ENCODE measurements at regions not wholly inside any gene's neighbourhood (a gene's known extent, or its start where the extent isn't known, plus 50 kb on each side); places are given as distances from the start of the nearest gene placed in this dataset.

GRCh38 chr12:91792597-91792996, 353.0 kb downstream of the BTG1 start:
- Mint-ChIP-seq H3K4me1 (no peaks in the 10 kb centered on the region), H3K27ac (no peak overlapping the region), H3K9me3 (ENCODE audit: insufficient read depth) (no peaks in the 10 kb centered on the region), H3K4me3 (no peak overlapping the region), H3K27me3 (peaks cover 13% of the 10 kb centered on the region)
- POLR2A ChIA-PET: no interaction called here
- no peak for TF ChIP-seq EZH2 (IDR thresholded peaks at IDR 0.05; ENCODE audit: borderline replicate concordance, insufficient read depth, low read depth, low read length, poor library complexity, severe bottlenecking)
- TF ChIP-seq CTCF (IDR thresholded peaks at IDR 0.05): no peak
- H3K9ac ChIP-seq (ENCODE audit: low read length): no peak overlapping the region
- no peak overlapping the region for H3K4me3 ChIP-seq (ENCODE audit: control extremely low read depth in 1 of 5, extremely low read depth in 1 of 5, insufficient read depth in 1 of 5, low read depth in 2 of 5, low read length in 4 of 5)
- no CpG with 5 or more reads among the region's 1 CpG for WGBS (ENCODE audit: insufficient coverage)
- no peaks in the 10 kb centered on the region for H3K36me3 ChIP-seq (replicated peaks in 1 of 2; ENCODE audit: control extremely low read depth in 1 of 2, control insufficient read depth in 1 of 2, extremely low read depth in 1 of 2, insufficient read depth in 2 of 2, low read length in 1 of 2)
- no peaks in the 10 kb centered on the region for H3K27me3 ChIP-seq (replicated peaks in 1 of 4; ENCODE audit: control extremely low read depth in 1 of 4, control insufficient read depth in 3 of 4, insufficient read depth in 4 of 4, low read length in 3 of 4)
- DNase-seq (no peak), ATAC-seq (ENCODE audit: low read depth) (no peak)
- no peaks in the 10 kb centered on the region for H3K79me2 ChIP-seq (ENCODE audit: control insufficient read depth, insufficient read depth, low read length)
- H3K4me1 ChIP-seq (ENCODE audit: control insufficient read depth in 2 of 2, insufficient read depth in 2 of 2, low read length in 2 of 2): no peaks in the 10 kb centered on the region
- H2AFZ ChIP-seq (ENCODE audit: insufficient read depth, low read depth, low read length, poor library complexity, severe bottlenecking): no peak overlapping the region
- H3K27ac ChIP-seq (ENCODE audit: low read length in 2 of 2): no peak overlapping the region
- no peaks in the 10 kb centered on the region for H4K20me1 ChIP-seq (ENCODE audit: control insufficient read depth, insufficient read depth, low read length, poor library complexity, severe bottlenecking)
- no peak overlapping the region for H3K4me2 ChIP-seq (replicated peaks; ENCODE audit: low read depth, low read length, poor library complexity, severe bottlenecking)
- intact Hi-C loops (cut with micrococcal nuclease): no loop called here
- peaks cover 0 to 2% (median 0%) of the 10 kb centered on the region in 3 donors for H3K9me3 ChIP-seq (ENCODE audit: control extremely low read depth in 1 of 3, control insufficient read depth in 2 of 3, insufficient read depth in 1 of 3, low read length in 2 of 3)
- CTCF ChIA-PET: interaction anchor here (1.0 kb wide), 1 partner anchor 19 kb away, joined by 4 read pairs; no protein-coding TSS in a partner anchor

GRCh38 chr12:91786499-91787272, 359.0 kb downstream of the BTG1 start:
- H2AFZ ChIP-seq (ENCODE audit: insufficient read depth, low read depth, low read length, poor library complexity, severe bottlenecking): no peak overlapping the region
- Mint-ChIP-seq H3K9me3 (ENCODE audit: insufficient read depth) (peaks cover 3% of the 10 kb centered on the region), H3K27ac (no peak overlapping the region), H3K27me3 (peaks cover 17% of the 10 kb centered on the region), H3K4me1 (no peaks in the 10 kb centered on the region), H3K4me3 (no peak overlapping the region)
- ChIA-PET CTCF (interaction anchor here (1.7 kb wide), 1 partner anchor 25 kb away, joined by 4 read pairs; no protein-coding TSS in a partner anchor), POLR2A (no interaction called here)
- H3K79me2 ChIP-seq (ENCODE audit: control insufficient read depth, insufficient read depth, low read length): no peaks in the 10 kb centered on the region
- H3K9me3 ChIP-seq (ENCODE audit: control extremely low read depth in 1 of 3, control insufficient read depth in 2 of 3, insufficient read depth in 1 of 3, low read length in 2 of 3): peaks cover 0 to 2% (median 0%) of the 10 kb centered on the region in 3 donors
- H4K20me1 ChIP-seq (ENCODE audit: control insufficient read depth, insufficient read depth, low read length, poor library complexity, severe bottlenecking): no peaks in the 10 kb centered on the region
- no peak overlapping the region for H3K4me2 ChIP-seq (replicated peaks; ENCODE audit: low read depth, low read length, poor library complexity, severe bottlenecking)
- ATAC-seq (ENCODE audit: low read depth): no peak
- H3K4me1 ChIP-seq (ENCODE audit: control insufficient read depth in 2 of 2, insufficient read depth in 2 of 2, low read length in 2 of 2): no peaks in the 10 kb centered on the region
- no peak overlapping the region for H3K4me3 ChIP-seq (ENCODE audit: control extremely low read depth in 1 of 5, extremely low read depth in 1 of 5, insufficient read depth in 1 of 5, low read depth in 2 of 5, low read length in 4 of 5)
- H3K27me3 ChIP-seq (replicated peaks in 1 of 4; ENCODE audit: control extremely low read depth in 1 of 4, control insufficient read depth in 3 of 4, insufficient read depth in 4 of 4, low read length in 3 of 4): no peaks in the 10 kb centered on the region
- no peak for TF ChIP-seq CTCF (IDR thresholded peaks at IDR 0.05)
- no peak for TF ChIP-seq EZH2 (IDR thresholded peaks at IDR 0.05; ENCODE audit: borderline replicate concordance, insufficient read depth, low read depth, low read length, poor library complexity, severe bottlenecking)
- no CpG with 5 or more reads among the region's 2 CpGs for WGBS (ENCODE audit: insufficient coverage)
- no peak overlapping the region for H3K27ac ChIP-seq (ENCODE audit: low read length in 2 of 2)
- no peaks in the 10 kb centered on the region for H3K36me3 ChIP-seq (replicated peaks in 1 of 2; ENCODE audit: control extremely low read depth in 1 of 2, control insufficient read depth in 1 of 2, extremely low read depth in 1 of 2, insufficient read depth in 2 of 2, low read length in 1 of 2)
- intact Hi-C loops (cut with micrococcal nuclease): no loop called here
- H3K9ac ChIP-seq (ENCODE audit: low read length): no peak overlapping the region
- no peak for DNase-seq
